ENCODE measurements at regions not wholly inside any gene's neighbourhood (a gene's known extent, or its start where the extent isn't known, plus 50 kb on each side); places are given as distances from the start of the nearest gene placed in this dataset.

- H3K4me3 ChIP-seq (ENCODE audit: low read depth, low read length), result no peak overlapping the region
- POLR2A ChIA-PET, result no interaction called here
- intact Hi-C loops (cut with micrococcal nuclease; ENCODE audit: unreplicated experiment), result no loop called here
- CTCF ChIA-PET, result no interaction called here
- H3K9me3 Mint-ChIP-seq (ENCODE audit: unreplicated experiment), result no peaks in the 10 kb centered on the region
- no peaks in the 10 kb centered on the region for H3K36me3 Mint-ChIP-seq (ENCODE audit: insufficient read depth, unreplicated experiment)
- no peaks in the 10 kb centered on the region for H3K27me3 ChIP-seq (replicated peaks; ENCODE audit: control insufficient read depth, insufficient read depth, low read length)
- H3K27me3 Mint-ChIP-seq (ENCODE audit: insufficient read depth, unreplicated experiment), result no peaks in the 10 kb centered on the region
- no peak for TF ChIP-seq CTCF (IDR thresholded peaks at IDR 0.05; ENCODE audit: insufficient read depth in 1 of 2, low read depth in 1 of 2, low read length in 1 of 2, severe bottlenecking in 1 of 2, unreplicated experiment in 1 of 2)
- H3K36me3 ChIP-seq (ENCODE audit: control insufficient read depth, insufficient read depth, low read length), result no peaks in the 10 kb centered on the region
- no peaks in the 10 kb centered on the region for H3K4me1 ChIP-seq
- no peak for DNase-seq
- H3K9me3 ChIP-seq, result no peaks in the 10 kb centered on the region
- H3K4me3 Mint-ChIP-seq (ENCODE audit: unreplicated experiment), result no peak overlapping the region
- H3K4me1 Mint-ChIP-seq (ENCODE audit: low read depth, unreplicated experiment), result no peaks in the 10 kb centered on the region
- no peak overlapping the region for H3K27ac Mint-ChIP-seq (ENCODE audit: unreplicated experiment)
- BruUV-seq (replicated peaks), result no TSS peak
These were observed 570.4 kb upstream of the ST8SIA4 start for GRCh38 chr5:101473483-101473882.

GRCh38 chr5:101461455-101461854 is 558.4 kb upstream of the ST8SIA4 start:
- POLR2A ChIA-PET, result no interaction called here

GRCh38 chr5:101458587-101458986 is 555.5 kb upstream of the ST8SIA4 start:
- no peak overlapping the region for H3K27ac Mint-ChIP-seq (ENCODE audit: unreplicated experiment)
- Histone ChIP-seq H3K27me3 (replicated peaks; ENCODE audit: control insufficient read depth, insufficient read depth, low read length) (no peaks in the 10 kb centered on the region), H3K9me3 (no peaks in the 10 kb centered on the region; the same call in 1 of the 2 replicates), H3K4me3 (ENCODE audit: low read depth, low read length) (no peak overlapping the region), H3K4me1 (no peaks in the 10 kb centered on the region), H3K36me3 (ENCODE audit: control insufficient read depth, insufficient read depth, low read length) (no peaks in the 10 kb centered on the region)
- DNase-seq, result no peak
- H3K9me3 Mint-ChIP-seq (ENCODE audit: unreplicated experiment), result no peaks in the 10 kb centered on the region
- H3K4me3 Mint-ChIP-seq (ENCODE audit: unreplicated experiment), result no peak overlapping the region
- CTCF ChIA-PET, result no interaction called here
- H3K36me3 Mint-ChIP-seq (ENCODE audit: insufficient read depth, unreplicated experiment), result no peaks in the 10 kb centered on the region
- no TSS peak for BruUV-seq (replicated peaks)
- TF ChIP-seq CTCF (IDR thresholded peaks at IDR 0.05; ENCODE audit: insufficient read depth in 1 of 2, low read depth in 1 of 2, low read length in 1 of 2, severe bottlenecking in 1 of 2, unreplicated experiment in 1 of 2), result no peak
- intact Hi-C loops (cut with micrococcal nuclease; ENCODE audit: unreplicated experiment), result no loop called here
- H3K4me1 Mint-ChIP-seq (ENCODE audit: low read depth, unreplicated experiment), result peaks cover 6% of the 10 kb centered on the region
- POLR2A ChIA-PET, result no interaction called here
- no peaks in the 10 kb centered on the region for H3K27me3 Mint-ChIP-seq (ENCODE audit: insufficient read depth, unreplicated experiment)

More at GRCh38 chr5:101461455-101461854, 558.4 kb upstream of the ST8SIA4 start:
- Mint-ChIP-seq H3K9me3 (ENCODE audit: unreplicated experiment) (no peaks in the 10 kb centered on the region), H3K4me1 (ENCODE audit: low read depth, unreplicated experiment) (peaks cover 6% of the 10 kb centered on the region), H3K27me3 (ENCODE audit: insufficient read depth, unreplicated experiment) (no peaks in the 10 kb centered on the region), H3K4me3 (ENCODE audit: unreplicated experiment) (no peak overlapping the region), H3K27ac (ENCODE audit: unreplicated experiment) (no peak overlapping the region), H3K36me3 (ENCODE audit: insufficient read depth, unreplicated experiment) (no peaks in the 10 kb centered on the region)
- Histone ChIP-seq H3K4me3 (ENCODE audit: low read depth, low read length) (no peak overlapping the region), H3K36me3 (ENCODE audit: control insufficient read depth, insufficient read depth, low read length) (no peaks in the 10 kb centered on the region), H3K27me3 (replicated peaks; ENCODE audit: control insufficient read depth, insufficient read depth, low read length) (no peaks in the 10 kb centered on the region), H3K9me3 (no peaks in the 10 kb centered on the region), H3K4me1 (no peaks in the 10 kb centered on the region)
- BruUV-seq (replicated peaks), result no TSS peak
- CTCF ChIA-PET, result no interaction called here
- no peak for TF ChIP-seq CTCF (IDR thresholded peaks at IDR 0.05; ENCODE audit: insufficient read depth in 1 of 2, low read depth in 1 of 2, low read length in 1 of 2, severe bottlenecking in 1 of 2, unreplicated experiment in 1 of 2)
- intact Hi-C loops (cut with micrococcal nuclease; ENCODE audit: unreplicated experiment), result no loop called here
- DNase-seq, result no peak
